B cell (primary cell): ENCODE measurements at regions not wholly inside any gene's neighbourhood (a gene's known extent, or its start where the extent isn't known, plus 50 kb on each side); places are given as distances from the start of the nearest gene placed in this dataset.

ENCODE experiments used
- EZH2 ChIP-seq: IDR thresholded peaks from 2 replicates; pipeline ENCODE4 v1.6.1; 2012; ENCODE audit warnings: borderline replicate concordance, low read depth, mild to moderate bottlenecking, moderate library complexity, low read length; ENCODE audit not compliant: insufficient read depth, poor library complexity, severe bottlenecking
- TF ChIP-seq, protein P1 (sequence below): fragments of 200-600 bp; IDR thresholded peaks from one replicate; pipeline ENCODE4 v1.8.0; 2022; ENCODE audit warnings: antibody characterized with exemption, mild to moderate bottlenecking

DNA sequence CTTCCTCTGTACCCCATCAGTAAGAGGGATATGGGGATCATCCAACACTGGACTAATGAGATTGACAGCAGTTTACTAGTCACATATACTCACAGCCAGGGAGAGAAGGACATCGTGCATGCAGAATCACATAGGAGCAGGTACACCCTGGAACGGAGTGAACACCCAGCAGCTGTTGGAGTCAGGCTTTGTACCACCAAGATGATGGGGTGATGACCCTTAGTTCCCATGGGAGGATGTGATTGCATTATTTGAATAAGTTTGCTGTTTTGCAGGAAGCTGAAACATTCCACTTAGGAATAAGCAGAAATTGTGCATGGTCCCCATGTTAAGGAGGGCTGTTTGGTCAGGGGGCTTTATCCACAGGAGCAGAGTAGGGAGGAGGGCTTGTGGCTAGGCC is 482.7 kb upstream of the PDZRN3 start:
- TF ChIP-seq, protein P1, sequence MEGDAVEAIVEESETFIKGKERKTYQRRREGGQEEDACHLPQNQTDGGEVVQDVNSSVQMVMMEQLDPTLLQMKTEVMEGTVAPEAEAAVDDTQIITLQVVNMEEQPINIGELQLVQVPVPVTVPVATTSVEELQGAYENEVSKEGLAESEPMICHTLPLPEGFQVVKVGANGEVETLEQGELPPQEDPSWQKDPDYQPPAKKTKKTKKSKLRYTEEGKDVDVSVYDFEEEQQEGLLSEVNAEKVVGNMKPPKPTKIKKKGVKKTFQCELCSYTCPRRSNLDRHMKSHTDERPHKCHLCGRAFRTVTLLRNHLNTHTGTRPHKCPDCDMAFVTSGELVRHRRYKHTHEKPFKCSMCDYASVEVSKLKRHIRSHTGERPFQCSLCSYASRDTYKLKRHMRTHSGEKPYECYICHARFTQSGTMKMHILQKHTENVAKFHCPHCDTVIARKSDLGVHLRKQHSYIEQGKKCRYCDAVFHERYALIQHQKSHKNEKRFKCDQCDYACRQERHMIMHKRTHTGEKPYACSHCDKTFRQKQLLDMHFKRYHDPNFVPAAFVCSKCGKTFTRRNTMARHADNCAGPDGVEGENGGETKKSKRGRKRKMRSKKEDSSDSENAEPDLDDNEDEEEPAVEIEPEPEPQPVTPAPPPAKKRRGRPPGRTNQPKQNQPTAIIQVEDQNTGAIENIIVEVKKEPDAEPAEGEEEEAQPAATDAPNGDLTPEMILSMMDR = no peak
- no peak for TF ChIP-seq EZH2
